ENCODE measurements at regions not wholly inside any gene's neighbourhood (a gene's known extent, or its start where the extent isn't known, plus 50 kb on each side); places are given as distances from the start of the nearest gene placed in this dataset.
"Not testable (repeated sequence)": the region's sequence is repeated elsewhere in the genome, so short reads cannot be mapped to it uniquely, and the experiment has no call there.

- DNase-seq = no peak
These were observed 182.2 kb downstream of the NRP2 start for GRCh38 chr2:205864491-205864890.

- DNase-seq = not testable (repeated sequence)
These were observed 180.5 kb downstream of the NRP2 start for GRCh38 chr2:205862761-205863160.

- DNase-seq = no peak
These were observed 178.6 kb downstream of the NRP2 start for GRCh38 chr2:205860885-205861284.

- no peak for DNase-seq
These were observed 177.9 kb downstream of the NRP2 start for GRCh38 chr2:205860181-205860580.

- DNase-seq = no peak
These were observed 176.7 kb downstream of the NRP2 start for GRCh38 chr2:205858881-205859441.

- no peak for DNase-seq
These were observed 176.0 kb downstream of the NRP2 start for GRCh38 chr2:205858275-205858674.

GRCh38 chr2:205857520-205858237, 175.4 kb downstream of the NRP2 start:
- no peak for DNase-seq

GRCh38 chr2:205852457-205852856, 170.2 kb downstream of the NRP2 start:
- no peak for DNase-seq

GRCh38 chr2:205850611-205851010, 168.3 kb downstream of the NRP2 start:
- no peak for DNase-seq

- DNase-seq = no peak
These were observed 167.8 kb downstream of the NRP2 start for GRCh38 chr2:205850132-205850531.

GRCh38 chr2:205849136-205849535, 166.8 kb downstream of the NRP2 start:
- DNase-seq = no peak

GRCh38 chr2:205848601-205849000, 166.3 kb downstream of the NRP2 start:
- no peak for DNase-seq

Data from activated CD4-positive, CD25-positive, alpha-beta regulatory T cell (primary cell).